Upper lobe of left lung (tissue), 6 donors: ENCODE measurements at regions not wholly inside any gene's neighbourhood (a gene's known extent, or its start where the extent isn't known, plus 50 kb on each side); places are given as distances from the start of the nearest gene placed in this dataset.

Experiments
- ATAC-seq, 2 donors: fragments of 200-7000 bp; cut with Tn5 transposase; one replicate each; pipeline ENCODE4 v1.9.1; 2022; ENCODE audit warnings: mild to moderate bottlenecking in 2 of 2, moderate library complexity in 2 of 2; ENCODE audit not compliant: low FRiP score in 2 of 2
- DNase-seq, 2 donors: peaks; one replicate each; pipeline ENCODE4 v3.0.0-alpha.2; 2019 to 2020
- H3K27ac ChIP-seq, 4 donors: fragments of 200-600 bp; sonication (generic); one replicate each; pipeline ENCODE4 v1.5.1; 2016 to 2019
- H3K27me3 ChIP-seq, 4 donors: fragments of 200-600 bp; sonication (generic); one replicate each; pipeline ENCODE4 v1.5.1; 2017 to 2019
- H3K36me3 ChIP-seq, 4 donors: fragments of 200-600 bp; sonication (generic); one replicate each; pipeline ENCODE4 v1.5.1; 2016 to 2019
- H3K4me1 ChIP-seq, 4 donors: fragments of 200-600 bp; sonication (generic); one replicate each; pipeline ENCODE4 v1.5.1; 2018 to 2019
- H3K4me3 ChIP-seq, 4 donors: fragments of 200-600 bp; sonication (generic); one replicate each; pipeline ENCODE4 v1.5.1; 2017 to 2019; ENCODE audit warnings: mild to moderate bottlenecking in 2 of 4, moderate library complexity in 1 of 4
- H3K9me3 ChIP-seq, 4 donors: fragments of 200-600 bp; sonication (generic); one replicate each; pipeline ENCODE4 v1.5.1; 2018 to 2019
- CTCF ChIP-seq, 6 experiments: fragments of 450-650 bp in 4 of 6; fragments of 200-600 bp in 2 of 6; sonication (generic) in 2 of 6; IDR thresholded peaks; one replicate each; pipeline ENCODE4 v1.5.1; 2016 to 2019; ENCODE audit warnings: antibody characterized with exemption in 6 of 6
- EP300 ChIP-seq, 4 donors: sonication (generic); formaldehyde crosslinking; IDR thresholded peaks; one replicate each; pipeline ENCODE4 v1.5.1; 2017; ENCODE audit warnings: antibody characterized with exemption in 4 of 4, control low read depth in 2 of 4
- POLR2A ChIP-seq, 4 donors: fragments of 450-650 bp; IDR thresholded peaks; one replicate each; pipeline ENCODE4 v1.5.1; 2016 to 2017; ENCODE audit warnings: antibody characterized with exemption in 4 of 4, mild to moderate bottlenecking in 2 of 4
- POLR2AphosphoS5 ChIP-seq, 2 donors: sonication (generic); formaldehyde crosslinking; IDR thresholded peaks; one replicate each; pipeline ENCODE4 v1.5.1; 2017; ENCODE audit warnings: antibody characterized with exemption in 2 of 2
- WGBS, 2 donors: methylation state at CpG; one replicate each; pipeline ENCODE4 v1.1.5; 2017 to 2018; 5-methylcytosine and 5-hydroxymethylcytosine counted together
- donor health status: DM: no; HTN: no; CAD: no; lungs with moderate emphysema.
- donor health status: DM: no; HTN: yes; CAD: no; lungs with severe emphysema.

GRCh38 chr9:11946531-11946930 lies 746.7 kb upstream of the TYRP1 start:
- H3K27me3 ChIP-seq = no peaks in the 10 kb centered on the region
- TF ChIP-seq POLR2A (IDR thresholded peaks at IDR 0.05) (no peak), CTCF (IDR thresholded peaks at IDR 0.05) (no peak), POLR2AphosphoS5 (IDR thresholded peaks at IDR 0.05) (no peak), EP300 (IDR thresholded peaks at IDR 0.05) (no peak)
- no peaks in the 10 kb centered on the region for H3K36me3 ChIP-seq
- ATAC-seq (no peak), DNase-seq (no peak)
- H3K4me3 ChIP-seq = no peak overlapping the region
- no peaks in the 10 kb centered on the region for H3K4me1 ChIP-seq
- WGBS, 2 donors = 42 to 74% methylated on average over 1 of the region's 1 CpG
- no peaks in the 10 kb centered on the region for H3K9me3 ChIP-seq
- no peak overlapping the region for H3K27ac ChIP-seq

DNA sequence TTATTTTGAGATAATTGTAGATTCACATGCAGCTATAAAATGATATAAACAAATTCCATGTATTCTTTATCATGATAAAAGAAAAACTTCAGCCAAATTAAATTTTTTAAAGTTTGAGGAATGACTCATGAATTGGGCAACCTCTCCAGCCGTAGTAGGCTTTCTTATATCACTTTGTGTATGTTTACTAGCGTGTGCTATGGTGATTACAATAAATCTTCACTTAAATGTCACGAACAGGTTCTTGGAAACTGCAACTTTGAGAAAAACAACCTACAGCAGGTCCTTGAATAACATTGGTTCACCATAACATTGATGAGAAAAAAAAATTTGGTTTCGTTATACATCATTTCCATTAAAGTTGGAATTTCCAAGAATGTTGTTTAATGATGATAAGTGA lies 730.9 kb upstream of the TYRP1 start:
- no peak for DNase-seq
- ATAC-seq = no peak
- no peak overlapping the region for H3K27ac ChIP-seq
- no peak overlapping the region for H3K4me3 ChIP-seq
- peaks cover 0 to 3% (median 0%) of the 10 kb centered on the region in 4 donors for H3K9me3 ChIP-seq
- TF ChIP-seq POLR2AphosphoS5 (IDR thresholded peaks at IDR 0.05) (no peak), POLR2A (IDR thresholded peaks at IDR 0.05) (no peak), EP300 (IDR thresholded peaks at IDR 0.05) (no peak), CTCF (IDR thresholded peaks at IDR 0.05) (no peak)
- H3K27me3 ChIP-seq = no peaks in the 10 kb centered on the region
- H3K4me1 ChIP-seq = no peaks in the 10 kb centered on the region
- 64 to 68% methylated on average over 4 of the region's 4 CpGs for WGBS, 2 donors
- H3K36me3 ChIP-seq = no peaks in the 10 kb centered on the region

- Histone ChIP-seq H3K4me3 (no peak overlapping the region), H3K4me1 (no peaks in the 10 kb centered on the region), H3K27me3 (no peaks in the 10 kb centered on the region), H3K9me3 (no peaks in the 10 kb centered on the region), H3K27ac (no peak overlapping the region), H3K36me3 (no peaks in the 10 kb centered on the region)
- TF ChIP-seq EP300 (IDR thresholded peaks at IDR 0.05) (no peak), CTCF (IDR thresholded peaks at IDR 0.05) (no peak), POLR2A (IDR thresholded peaks at IDR 0.05) (no peak), POLR2AphosphoS5 (IDR thresholded peaks at IDR 0.05) (no peak)
- no peak for DNase-seq
- 74 to 82% methylated on average over 4 of the region's 4 CpGs for WGBS, 2 donors
- no peak for ATAC-seq
Measured at GRCh38 chr9:11966786-11967185, 726.4 kb upstream of the TYRP1 start.

DNA sequence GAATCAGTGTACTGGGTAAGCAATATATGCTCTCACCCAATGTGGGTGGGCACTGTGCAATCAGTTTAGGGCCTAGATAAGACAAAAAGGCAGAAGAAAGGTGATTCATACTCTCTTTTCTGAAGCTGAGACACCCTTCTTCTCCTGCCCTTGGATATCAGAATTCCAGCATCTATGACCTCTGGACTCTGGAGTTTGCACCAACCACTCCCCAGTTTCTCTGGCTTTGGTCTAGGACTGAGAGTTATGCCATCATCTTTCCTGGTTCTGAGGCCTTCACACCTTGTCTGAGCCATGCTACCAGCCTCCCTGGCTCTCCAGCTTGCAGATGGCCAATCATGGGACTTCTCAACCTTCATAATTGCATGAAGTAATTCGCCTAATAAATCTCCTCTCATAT lies 724.6 kb upstream of the TYRP1 start:
- 73 to 87% methylated on average over 1 of the region's 1 CpG for WGBS, 2 donors
- TF ChIP-seq POLR2A (IDR thresholded peaks at IDR 0.05) (no peak), CTCF (IDR thresholded peaks at IDR 0.05) (no peak), EP300 (IDR thresholded peaks at IDR 0.05) (no peak), POLR2AphosphoS5 (IDR thresholded peaks at IDR 0.05) (no peak)
- no peaks in the 10 kb centered on the region for H3K27me3 ChIP-seq

GRCh38 chr9:11973011-11973410 lies 720.2 kb upstream of the TYRP1 start:
- Histone ChIP-seq H3K27me3 (no peaks in the 10 kb centered on the region), H3K4me1 (no peaks in the 10 kb centered on the region), H3K4me3 (no peak overlapping the region), H3K9me3 (no peaks in the 10 kb centered on the region), H3K27ac (no peak overlapping the region), H3K36me3 (no peaks in the 10 kb centered on the region)
- WGBS, 2 donors = 50 to 58% methylated on average over 1 of the region's 1 CpG
- ATAC-seq = no peak
- TF ChIP-seq POLR2AphosphoS5 (IDR thresholded peaks at IDR 0.05) (no peak), EP300 (IDR thresholded peaks at IDR 0.05) (no peak), POLR2A (IDR thresholded peaks at IDR 0.05) (no peak)
- no peak for DNase-seq

More for the DNA sequence above, 724.6 kb upstream of the TYRP1 start:
- H3K27ac ChIP-seq = no peak overlapping the region
- no peak for ATAC-seq
- no peaks in the 10 kb centered on the region for H3K9me3 ChIP-seq
- DNase-seq = no peak
- no peaks in the 10 kb centered on the region for H3K36me3 ChIP-seq
- H3K4me3 ChIP-seq = no peak overlapping the region
- H3K4me1 ChIP-seq = no peaks in the 10 kb centered on the region
